Uterus (tissue), 3 donors: ENCODE measurements at regions not wholly inside any gene's neighbourhood (a gene's known extent, or its start where the extent isn't known, plus 50 kb on each side); places are given as distances from the start of the nearest gene placed in this dataset.

Experiments
- DNase-seq, 2 donors: peaks; one replicate each; pipeline ENCODE4 v3.0.0-alpha.2; 2019 to 2020
- H3K27ac ChIP-seq, 2 donors: fragments of 200-600 bp; sonication (generic); 1 replicate in 1 of 2; 2 replicates in 1 of 2; pipeline ENCODE4 v1.5.1; 2016 to 2018
- H3K27me3 ChIP-seq, 2 donors: fragments of 200-600 bp; sonication (generic); one replicate each; pipeline ENCODE4 v1.5.1; 2018 to 2019; ENCODE audit warnings: control low read depth in 1 of 2
- H3K36me3 ChIP-seq, 2 donors: fragments of 200-600 bp; sonication (generic); one replicate each; pipeline ENCODE4 v1.5.1; 2019; ENCODE audit warnings: control low read depth in 1 of 2
- H3K4me1 ChIP-seq, 2 donors: fragments of 200-600 bp; sonication (generic); one replicate each; pipeline ENCODE4 v1.5.1; 2018 to 2019; ENCODE audit warnings: control low read depth in 1 of 2
- H3K4me3 ChIP-seq, 2 donors: fragments of 200-600 bp; sonication (generic); 1 replicate in 1 of 2; 2 replicates in 1 of 2; pipeline ENCODE4 v1.5.1; 2018 to 2019; ENCODE audit warnings: mild to moderate bottlenecking in 1 of 2
- H3K9me3 ChIP-seq, 2 donors: fragments of 200-600 bp; sonication (generic); one replicate each; pipeline ENCODE4 v1.5.1; 2019; ENCODE audit warnings: control low read depth in 1 of 2
- CTCF ChIP-seq, 4 experiments: fragments of 200-600 bp in 2 of 4; fragments of 450-650 bp in 2 of 4; sonication (generic) in 2 of 4; IDR thresholded peaks; one replicate each; pipeline ENCODE4 v1.5.1; 2016 to 2019; ENCODE audit warnings: antibody characterized with exemption in 4 of 4, mild to moderate bottlenecking in 2 of 4, moderate library complexity in 1 of 4
- POLR2A ChIP-seq, 2 donors: fragments of 450-650 bp; IDR thresholded peaks; one replicate each; pipeline ENCODE4 v1.6.1; 2016; ENCODE audit warnings: antibody characterized with exemption in 2 of 2, mild to moderate bottlenecking in 1 of 2, moderate library complexity in 1 of 2
- intact Hi-C: fragments of 100-400 bp; cut with DNase I; formaldehyde crosslinking; loops from one replicate; pipeline ENCODE4 v1.15.1; 2023; ENCODE audit warnings: low total_unique reads
- donor health status: DM: yes; HTN: yes; CAD: no.

DNA sequence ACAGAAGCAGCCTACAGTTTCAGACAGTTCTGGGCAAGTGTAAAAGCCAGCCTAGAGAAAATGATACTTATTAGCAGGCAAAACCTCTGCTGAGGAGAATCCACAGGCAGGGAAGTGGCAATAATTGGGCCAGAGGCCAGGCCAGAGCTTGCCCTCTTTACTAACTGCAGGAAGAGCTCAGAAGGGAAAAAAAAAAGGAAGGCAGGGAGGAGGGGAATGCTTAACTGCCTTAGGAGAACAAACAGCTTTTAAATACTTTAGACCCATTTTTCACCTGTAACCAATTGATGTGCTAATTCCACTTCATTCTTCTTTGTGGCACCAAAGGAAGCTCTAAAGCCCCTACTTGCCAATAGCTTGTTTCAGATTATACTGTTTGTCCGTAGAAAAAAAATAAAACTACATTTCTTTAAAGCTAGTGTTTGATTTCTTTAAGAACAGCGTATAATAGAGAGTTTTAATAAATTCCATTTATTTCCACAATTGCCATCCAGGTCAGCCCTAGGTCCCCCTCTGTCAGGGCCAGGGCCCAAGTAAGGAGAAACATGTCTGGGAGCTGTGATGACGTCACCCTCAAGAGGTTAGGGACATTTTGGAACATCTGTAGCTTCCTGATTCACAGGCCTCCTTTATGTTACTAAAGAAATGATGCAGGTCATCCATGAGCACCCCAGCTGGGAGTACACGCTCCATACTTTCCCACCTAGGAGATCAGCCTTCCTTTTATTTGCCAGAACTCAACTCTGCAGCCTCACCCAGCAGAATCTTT is 384.3 kb downstream of the CDC5L start:
- DNase-seq = no peak
- intact Hi-C loops = no loop called here
- H3K4me3 ChIP-seq = no peak overlapping the region
- no peaks in the 10 kb centered on the region for H3K36me3 ChIP-seq
- TF ChIP-seq POLR2A (IDR thresholded peaks at IDR 0.05) (no peak), CTCF (IDR thresholded peaks at IDR 0.05) (no peak)
- no peak overlapping the region for H3K27ac ChIP-seq
- no peaks in the 10 kb centered on the region for H3K9me3 ChIP-seq
- no peaks in the 10 kb centered on the region for H3K27me3 ChIP-seq
- H3K4me1 ChIP-seq = no peaks in the 10 kb centered on the region

- TF ChIP-seq POLR2A (IDR thresholded peaks at IDR 0.05) = no peak
- no peak for DNase-seq
Measured at GRCh38 chr6:44772838-44773237, 385.3 kb downstream of the CDC5L start.

GRCh38 chr6:44775121-44775520 is 387.6 kb downstream of the CDC5L start:
- Histone ChIP-seq H3K4me1 (no peaks in the 10 kb centered on the region), H3K9me3 (no peaks in the 10 kb centered on the region), H3K4me3 (no peak overlapping the region), H3K36me3 (no peaks in the 10 kb centered on the region), H3K27ac (no peak overlapping the region), H3K27me3 (no peaks in the 10 kb centered on the region)
- DNase-seq = no peak
- no peak for TF ChIP-seq POLR2A (IDR thresholded peaks at IDR 0.05)
- intact Hi-C loops = no loop called here

More at GRCh38 chr6:44772838-44773237, 385.3 kb downstream of the CDC5L start:
- H3K9me3 ChIP-seq = no peaks in the 10 kb centered on the region
- no peaks in the 10 kb centered on the region for H3K27me3 ChIP-seq
- H3K36me3 ChIP-seq = no peaks in the 10 kb centered on the region
- H3K4me3 ChIP-seq = no peak overlapping the region
- no peaks in the 10 kb centered on the region for H3K4me1 ChIP-seq
- H3K27ac ChIP-seq = no peak overlapping the region
- intact Hi-C loops = no loop called here

DNA sequence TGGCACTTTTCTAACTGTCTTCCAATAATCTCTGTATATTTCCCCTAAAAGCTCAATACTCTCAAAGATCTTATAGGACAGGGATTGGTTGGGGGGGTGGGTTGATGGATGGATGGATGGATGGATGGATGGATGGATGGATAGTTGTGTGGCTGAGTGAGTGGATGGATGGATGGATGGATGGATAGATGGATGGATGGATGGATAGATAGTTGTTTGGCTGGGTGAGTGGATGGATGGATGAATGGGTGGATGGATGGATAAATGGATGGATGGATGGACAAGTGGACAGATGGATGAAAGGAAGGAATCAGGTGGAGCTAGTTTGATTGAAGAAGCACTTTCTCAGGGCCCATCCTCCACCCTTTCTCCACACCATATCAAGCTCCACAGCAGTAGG is 388.8 kb downstream of the CDC5L start:
- Histone ChIP-seq H3K9me3 (no peaks in the 10 kb centered on the region), H3K27me3 (no peaks in the 10 kb centered on the region), H3K36me3 (no peaks in the 10 kb centered on the region), H3K4me1 (no peaks in the 10 kb centered on the region), H3K27ac (no peak overlapping the region), H3K4me3 (no peak overlapping the region)
- DNase-seq = no peak
- TF ChIP-seq POLR2A (IDR thresholded peaks at IDR 0.05) = no peak
- TF ChIP-seq CTCF (IDR thresholded peaks at IDR 0.05) = no peak
- intact Hi-C loops = no loop called here

GRCh38 chr6:44778513-44778912 is 391.0 kb downstream of the CDC5L start:
- Histone ChIP-seq H3K4me1 (no peaks in the 10 kb centered on the region), H3K4me3 (no peak overlapping the region), H3K27me3 (no peaks in the 10 kb centered on the region), H3K9me3 (no peaks in the 10 kb centered on the region), H3K27ac (no peak overlapping the region), H3K36me3 (no peaks in the 10 kb centered on the region)
- TF ChIP-seq POLR2A (IDR thresholded peaks at IDR 0.05) (no peak), CTCF (IDR thresholded peaks at IDR 0.05) (no peak)
- intact Hi-C loops = no loop called here
- DNase-seq = no peak
